ENCODE measurements at regions not wholly inside any gene's neighbourhood (a gene's known extent, or its start where the extent isn't known, plus 50 kb on each side); places are given as distances from the start of the nearest gene placed in this dataset.

DNA sequence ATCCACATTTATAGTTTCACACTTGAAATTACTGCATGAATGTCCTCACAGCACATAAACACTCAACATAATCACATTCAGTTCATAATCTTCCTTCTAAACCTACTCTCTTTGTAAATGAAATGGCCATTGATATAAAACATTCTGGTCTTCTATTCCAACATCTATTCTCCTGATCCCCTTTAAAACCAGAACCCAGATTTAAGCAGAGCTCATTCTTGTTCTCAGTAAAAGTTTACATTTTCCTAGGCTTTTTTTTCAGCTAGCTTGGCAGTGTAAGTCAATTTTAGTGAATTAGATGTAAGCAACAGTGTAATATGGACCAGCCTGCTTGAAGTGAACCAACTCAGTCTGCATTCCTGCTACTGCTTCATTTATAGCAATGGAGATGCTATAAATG is 460.7 kb upstream of the RGS18 start:
- Histone ChIP-seq H3K36me3 (no peaks in the 10 kb centered on the region), H3K9me3 (no peaks in the 10 kb centered on the region), H3K4me3 (no peak overlapping the region), H3K27ac (no peak overlapping the region), H3K27me3 (no peaks in the 10 kb centered on the region), H3K4me1 (no peaks in the 10 kb centered on the region)
- DNase-seq (no peak), ATAC-seq (ENCODE audit: low FRiP score in 2 of 2) (no peak)
- TF ChIP-seq POLR2AphosphoS5 (IDR thresholded peaks at IDR 0.05), result no peak
- TF ChIP-seq CTCF (IDR thresholded peaks at IDR 0.05), result no peak
- no peak for TF ChIP-seq POLR2A (IDR thresholded peaks at IDR 0.05)
- no peak for TF ChIP-seq EP300 (IDR thresholded peaks at IDR 0.05)

- Histone ChIP-seq H3K4me1 (no peaks in the 10 kb centered on the region), H3K36me3 (no peaks in the 10 kb centered on the region), H3K27me3 (no peaks in the 10 kb centered on the region), H3K4me3 (no peak overlapping the region), H3K9me3 (no peaks in the 10 kb centered on the region), H3K27ac (no peak overlapping the region)
- ATAC-seq (ENCODE audit: low FRiP score in 2 of 2) (no peak), DNase-seq (no peak)
- no peak for TF ChIP-seq EP300 (IDR thresholded peaks at IDR 0.05)
- WGBS, 2 donors, result 25 to 38% methylated on average over 1 of the region's 1 CpG
These were observed 460.0 kb upstream of the RGS18 start for GRCh38 chr1:191698246-191698645.

- 65 to 71% methylated on average over 1 of the region's 1 CpG for WGBS, 2 donors
- H3K27ac ChIP-seq, result no peak overlapping the region
- H3K27me3 ChIP-seq, result no peaks in the 10 kb centered on the region
- no peak overlapping the region for H3K4me3 ChIP-seq
- no peaks in the 10 kb centered on the region for H3K36me3 ChIP-seq
- no peak for DNase-seq
- no peaks in the 10 kb centered on the region for H3K9me3 ChIP-seq
- ATAC-seq (ENCODE audit: low FRiP score in 2 of 2), result no peak
- no peaks in the 10 kb centered on the region for H3K4me1 ChIP-seq
- TF ChIP-seq POLR2A (IDR thresholded peaks at IDR 0.05), result no peak
- TF ChIP-seq CTCF (IDR thresholded peaks at IDR 0.05), result no peak
- no peak for TF ChIP-seq POLR2AphosphoS5 (IDR thresholded peaks at IDR 0.05)
- TF ChIP-seq EP300 (IDR thresholded peaks at IDR 0.05), result no peak
These were observed 458.9 kb upstream of the RGS18 start for GRCh38 chr1:191699343-191699742.

GRCh38 chr1:191700922-191701321 is 457.3 kb upstream of the RGS18 start:
- ATAC-seq (ENCODE audit: low FRiP score in 2 of 2), result no peak
- Histone ChIP-seq H3K27ac (no peak overlapping the region), H3K36me3 (no peaks in the 10 kb centered on the region), H3K4me3 (no peak overlapping the region), H3K9me3 (no peaks in the 10 kb centered on the region), H3K4me1 (no peaks in the 10 kb centered on the region), H3K27me3 (no peaks in the 10 kb centered on the region)
- 89 to 95% methylated on average over 3 of the region's 3 CpGs for WGBS, 2 donors
- TF ChIP-seq POLR2AphosphoS5 (IDR thresholded peaks at IDR 0.05) (no peak), POLR2A (IDR thresholded peaks at IDR 0.05) (no peak), CTCF (IDR thresholded peaks at IDR 0.05) (no peak), EP300 (IDR thresholded peaks at IDR 0.05) (no peak)
- DNase-seq, result no peak

DNA sequence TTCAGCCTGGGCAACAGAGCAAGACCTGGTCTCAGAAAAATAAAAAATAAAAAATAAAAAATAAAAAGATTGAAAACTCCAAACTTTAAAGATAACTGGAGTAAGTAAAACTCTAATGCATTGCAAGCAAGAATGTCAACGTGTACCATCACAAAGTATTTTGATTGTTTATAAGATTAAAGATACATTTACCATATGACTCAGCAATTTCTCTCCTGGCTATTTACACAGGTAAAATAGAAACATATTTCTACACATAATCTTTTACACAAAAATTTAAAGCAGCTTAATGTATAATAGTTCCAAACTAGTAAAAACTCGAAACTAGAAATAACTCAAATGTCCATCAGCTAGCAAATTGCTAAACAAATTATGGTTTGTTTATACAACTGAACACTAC is 456.1 kb upstream of the RGS18 start:
- TF ChIP-seq EP300 (IDR thresholded peaks at IDR 0.05), result no peak
- no peak for TF ChIP-seq CTCF (IDR thresholded peaks at IDR 0.05)
- TF ChIP-seq POLR2A (IDR thresholded peaks at IDR 0.05), result no peak
- TF ChIP-seq POLR2AphosphoS5 (IDR thresholded peaks at IDR 0.05), result no peak
- Histone ChIP-seq H3K4me3 (no peak overlapping the region), H3K27me3 (no peaks in the 10 kb centered on the region), H3K27ac (no peak overlapping the region), H3K36me3 (no peaks in the 10 kb centered on the region), H3K9me3 (no peaks in the 10 kb centered on the region), H3K4me1 (no peaks in the 10 kb centered on the region)
- ATAC-seq (ENCODE audit: low FRiP score in 2 of 2) (no peak), DNase-seq (no peak)
- WGBS, 2 donors, result 59 to 65% methylated on average over 2 of the region's 2 CpGs

Data from upper lobe of left lung (tissue), 6 donors.